RKO (cell line): ENCODE measurements at regions not wholly inside any gene's neighbourhood (a gene's known extent, or its start where the extent isn't known, plus 50 kb on each side); places are given as distances from the start of the nearest gene placed in this dataset.

Experiments used
- DNase-seq: peaks from one replicate; pipeline ENCODE4 v3.0.0-alpha.2; 2016; ENCODE audit warnings: low spot score

GRCh38 chr14:101405171-101405883, 156.0 kb upstream of the DIO3 start:
- no peak for DNase-seq

GRCh38 chr14:101406921-101407320, 154.4 kb upstream of the DIO3 start:
- DNase-seq, result no peak

- no peak for DNase-seq
These were observed 154.0 kb upstream of the DIO3 start for GRCh38 chr14:101407328-101407727.

- no peak for DNase-seq
These were observed 153.0 kb upstream of the DIO3 start for GRCh38 chr14:101408077-101408831.

GRCh38 chr14:101409006-101409543, 152.2 kb upstream of the DIO3 start:
- no peak for DNase-seq

- DNase-seq, result no peak
These were observed 151.2 kb upstream of the DIO3 start for GRCh38 chr14:101410126-101410525.

- DNase-seq, result no peak
These were observed 150.1 kb upstream of the DIO3 start for GRCh38 chr14:101411151-101411550.

GRCh38 chr14:101411779-101412178, 149.5 kb upstream of the DIO3 start:
- DNase-seq, result no peak

GRCh38 chr14:101412739-101413138, 148.6 kb upstream of the DIO3 start:
- no peak for DNase-seq

GRCh38 chr14:101417434-101417833, 143.9 kb upstream of the DIO3 start:
- no peak for DNase-seq

GRCh38 chr14:101418601-101419000, 142.7 kb upstream of the DIO3 start:
- no peak for DNase-seq

- DNase-seq, result no peak
These were observed 134.8 kb upstream of the DIO3 start for GRCh38 chr14:101426466-101426865.

GRCh38 chr14:101428409-101428808, 132.9 kb upstream of the DIO3 start:
- no peak for DNase-seq

GRCh38 chr14:101435546-101435945, 125.7 kb upstream of the DIO3 start:
- DNase-seq, result no peak

- DNase-seq, result no peak
These were observed 122.3 kb upstream of the DIO3 start for GRCh38 chr14:101439023-101439422.

GRCh38 chr14:101440496-101440895, 120.8 kb upstream of the DIO3 start:
- DNase-seq, result no peak

GRCh38 chr14:101441710-101442109, 119.6 kb upstream of the DIO3 start:
- DNase-seq, result no peak

GRCh38 chr14:101442451-101442850, 118.8 kb upstream of the DIO3 start:
- DNase-seq, result no peak

- DNase-seq, result no peak
These were observed 117.2 kb upstream of the DIO3 start for GRCh38 chr14:101444116-101444515.

GRCh38 chr14:101445278-101445677, 116.0 kb upstream of the DIO3 start:
- DNase-seq, result no peak

- DNase-seq, result no peak
These were observed 114.8 kb upstream of the DIO3 start for GRCh38 chr14:101446387-101446969.

- DNase-seq, result no peak
These were observed 112.2 kb upstream of the DIO3 start for GRCh38 chr14:101449114-101449513.

GRCh38 chr14:101451166-101451565, 110.1 kb upstream of the DIO3 start:
- DNase-seq, result no peak
